Hepatocyte (in vitro differentiated cells): ENCODE measurements at regions not wholly inside any gene's neighbourhood (a gene's known extent, or its start where the extent isn't known, plus 50 kb on each side); places are given as distances from the start of the nearest gene placed in this dataset.
A peak's percentile ranks its signal among the peaks of the same experiment; 100 is the strongest.

Source experiments
- DNase-seq: peaks from one replicate; pipeline ENCODE4 v3.0.0-alpha.2; 2016; ENCODE audit warnings: low spot score
- H2AFZ ChIP-seq: fragments of 200-600 bp; sonication (generic); 2 replicates; pipeline ENCODE4 v1.6.0; 2016; ENCODE audit warnings: antibody characterized with exemption, mild to moderate bottlenecking
- H3K27ac ChIP-seq: fragments of 200-600 bp; sonication (generic); 2 replicates; pipeline ENCODE4 v1.5.1; 2016; ENCODE audit warnings: mild to moderate bottlenecking
- H3K27me3 ChIP-seq: fragments of 200-600 bp; sonication (generic); 2 replicates; pipeline ENCODE4 v1.6.1; 2016
- H3K36me3 ChIP-seq: fragments of 200-600 bp; sonication (generic); replicated peaks from 2 replicates; pipeline ENCODE4 v1.5.1; 2016; ENCODE audit warnings: low read depth; ENCODE audit not compliant: insufficient read depth
- H3K4me1 ChIP-seq: fragments of 200-600 bp; sonication (generic); 2 replicates; pipeline ENCODE4 v1.5.1; 2016; ENCODE audit warnings: mild to moderate bottlenecking, moderate library complexity; ENCODE audit not compliant: insufficient read depth
- H3K4me2 ChIP-seq: fragments of 200-600 bp; sonication (generic); 2 replicates; pipeline ENCODE4 v1.6.0; 2016
- H3K4me3 ChIP-seq: fragments of 200-600 bp; sonication (generic); 2 replicates; pipeline ENCODE4 v1.5.1; 2016; ENCODE audit warnings: mild to moderate bottlenecking
- H3K79me2 ChIP-seq: fragments of 200-600 bp; sonication (generic); 2 replicates; pipeline ENCODE4 v1.6.0; 2017; ENCODE audit warnings: mild to moderate bottlenecking
- H3K9me2 ChIP-seq: fragments of 200-600 bp; sonication (generic); replicated peaks from 2 replicates; pipeline ENCODE4 v1.6.0; 2017; ENCODE audit warnings: mild to moderate bottlenecking; ENCODE audit not compliant: insufficient read depth
- H3K9me3 ChIP-seq: fragments of 200-600 bp; sonication (generic); 2 replicates; pipeline ENCODE4 v1.5.1; 2016; ENCODE audit warnings: low read depth, mild to moderate bottlenecking
- H4K20me1 ChIP-seq: fragments of 200-600 bp; sonication (generic); 2 replicates; pipeline ENCODE4 v1.6.0; 2016; ENCODE audit warnings: mild to moderate bottlenecking; ENCODE audit not compliant: insufficient read depth, poor library complexity, severe bottlenecking
- CTCF ChIP-seq: fragments of 200-600 bp; sonication (generic); IDR thresholded peaks from 2 replicates; pipeline ENCODE4 v1.5.1; 2016; ENCODE audit warnings: antibody characterized with exemption, mild to moderate bottlenecking; ENCODE audit not compliant: poor library complexity
- EZH2 ChIP-seq: fragments of 200-600 bp; sonication (generic); IDR thresholded peaks from 2 replicates; pipeline ENCODE4 v1.6.1; 2016; ENCODE audit warnings: antibody characterized with exemption, mild to moderate bottlenecking, borderline replicate concordance
- EZH2phosphoT487 ChIP-seq: fragments of 200-600 bp; sonication (generic); IDR thresholded peaks from one replicate; pipeline ENCODE4 v1.6.1; 2018; ENCODE audit warnings: antibody characterized with exemption, mild to moderate bottlenecking, low read depth, moderate library complexity; ENCODE audit not compliant: unreplicated experiment, severe bottlenecking
- WGBS: methylation state at CpG from one replicate; pipeline ENCODE4 v1.1.6; 2016; ENCODE audit warnings: low lambda C conversion rate; ENCODE audit errors: missing lambda C conversion rate; 5-methylcytosine and 5-hydroxymethylcytosine counted together

GRCh38 chr22:49633010-49633324, 194.7 kb downstream of the BRD1 start:
- Histone ChIP-seq H3K4me1 (no peaks in the 10 kb centered on the region), H2AFZ (no peak overlapping the region), H3K36me3 (no peaks in the 10 kb centered on the region), H3K27me3 (peaks cover 5% of the 10 kb centered on the region), H3K4me2 (no peak overlapping the region), H4K20me1 (no peaks in the 10 kb centered on the region), H3K4me3 (no peak overlapping the region), H3K27ac (no peak overlapping the region), H3K9me2 (no peaks in the 10 kb centered on the region), H3K79me2 (no peaks in the 10 kb centered on the region), H3K9me3 (no peaks in the 10 kb centered on the region)
- 53% methylated on average over 12 of the region's 12 CpGs for WGBS
- no peak for DNase-seq
- TF ChIP-seq CTCF (no peak), EZH2phosphoT487 (no peak), EZH2 (no peak)

- Histone ChIP-seq H3K27ac (no peak overlapping the region), H3K79me2 (no peaks in the 10 kb centered on the region)
- 9% methylated on average over 51 of the region's 51 CpGs for WGBS
Observed at GRCh38 chr22:49632199-49633009, 195.3 kb downstream of the BRD1 start.

GRCh38 chr22:49630448-49630946, 197.2 kb downstream of the BRD1 start:
- Histone ChIP-seq H3K9me2 (no peaks in the 10 kb centered on the region), H3K36me3 (no peaks in the 10 kb centered on the region), H3K9me3 (no peaks in the 10 kb centered on the region), H3K4me2 (no peak overlapping the region), H4K20me1 (no peaks in the 10 kb centered on the region), H3K4me1 (no peaks in the 10 kb centered on the region), H3K79me2 (no peaks in the 10 kb centered on the region), H2AFZ (no peak overlapping the region), H3K4me3 (no peak overlapping the region), H3K27me3 (peaks cover 5% of the 10 kb centered on the region), H3K27ac (no peak overlapping the region)
- TF ChIP-seq EZH2phosphoT487 (no peak), EZH2 (no peak)
- DNase-seq: no peak
- WGBS: 92% methylated on average over 16 of the region's 17 CpGs

More at GRCh38 chr22:49632199-49633009, 195.3 kb downstream of the BRD1 start:
- peak; percentile 99 for TF ChIP-seq CTCF
- TF ChIP-seq EZH2: no peak
- no peak for TF ChIP-seq EZH2phosphoT487
- H3K9me3 ChIP-seq: no peaks in the 10 kb centered on the region
- peak; percentile 90 for DNase-seq
- peaks cover 5% of the 10 kb centered on the region for H3K27me3 ChIP-seq
- H3K4me1 ChIP-seq: no peaks in the 10 kb centered on the region
- H3K4me3 ChIP-seq: peak overlapping the region; percentile 9
- H2AFZ ChIP-seq: peak overlapping the region; percentile 47
- no peaks in the 10 kb centered on the region for H3K36me3 ChIP-seq
- H3K4me2 ChIP-seq: peak overlapping the region; percentile 82
- no peaks in the 10 kb centered on the region for H4K20me1 ChIP-seq
- no peaks in the 10 kb centered on the region for H3K9me2 ChIP-seq

GRCh38 chr22:49629586-49630447, 197.9 kb downstream of the BRD1 start:
- Histone ChIP-seq H2AFZ (no peak overlapping the region), H3K4me3 (no peak overlapping the region), H3K4me1 (no peaks in the 10 kb centered on the region), H3K9me2 (no peaks in the 10 kb centered on the region), H3K27me3 (no peaks in the 10 kb centered on the region), H3K9me3 (no peaks in the 10 kb centered on the region), H4K20me1 (no peaks in the 10 kb centered on the region), H3K79me2 (no peaks in the 10 kb centered on the region), H3K36me3 (no peaks in the 10 kb centered on the region), H3K4me2 (no peak overlapping the region), H3K27ac (no peak overlapping the region)
- DNase-seq: peak; percentile 54
- TF ChIP-seq EZH2 (no peak), CTCF (no peak), EZH2phosphoT487 (no peak)
- 81% methylated on average over 16 of the region's 16 CpGs for WGBS
